HCT116 (cell line): ENCODE measurements at regions not wholly inside any gene's neighbourhood (a gene's known extent, or its start where the extent isn't known, plus 50 kb on each side); places are given as distances from the start of the nearest gene placed in this dataset.

ENCODE experiments used
- ATAC-seq: fragments of 200-7000 bp; cut with Tn5 transposase; 2 replicates; pipeline ENCODE4 v1.9.1; 2020; ENCODE audit warnings: mild to moderate bottlenecking, moderate library complexity
- BruUV-seq: library from RNA; stranded (reverse); fragments of 400-500 nt; replicated peaks from 2 replicates; lab custom pipeline; 2021; lab: Mats Ljungman, UMichigan
- CTCF ChIA-PET: fragments of 300-600 bp; sonication (Branson Sonifier 250); formaldehyde crosslinking; loops from one replicate; lab custom pipeline; 2021; ENCODE audit warnings: antibody characterized with exemption; lab: Charles Lee
- POLR2A ChIA-PET: fragments of 300-600, 350-600 bp; sonication (Branson Sonifier 250); formaldehyde crosslinking; loops from one replicate; lab custom pipeline; 2021; ENCODE audit warnings: antibody characterized with exemption; lab: Charles Lee
- RAD21 ChIA-PET, 2 experiments: fragments of 300-600 bp; sonication (Branson Sonifier 250); formaldehyde crosslinking; loops; one replicate each; lab custom pipeline; 2023; ENCODE audit warnings: low total read pairs in 2 of 2; ENCODE audit not compliant: uncharacterized antibody in 2 of 2, unreplicated experiment in 2 of 2, low non-redundant PET in 1 of 2; lab: Charles Lee
- DNase-seq: peaks from one replicate; pipeline ENCODE4 v3.0.0-alpha.2; 2010; ENCODE audit warnings: low read depth, low spot score
- H2AFZ ChIP-seq: fragments of 200-600 bp; shearing (Covaris generic), sonication (generic); 2 replicates; pipeline ENCODE4 v1.6.1; 2017; ENCODE audit warnings: low read depth, mixed run types, mixed read lengths, antibody characterized with exemption, low read length; ENCODE audit not compliant: poor library complexity, severe bottlenecking
- H3K27ac ChIP-seq: 2 replicates; pipeline ENCODE4 v1.5.1; 2012; ENCODE audit warnings: low read depth, low read length
- H3K27me3 ChIP-seq: fragments of 200-600 bp; sonication (generic); 2 replicates; pipeline ENCODE4 v1.6.1; 2016; ENCODE audit warnings: mixed run types, low read length, mixed read lengths; ENCODE audit not compliant: insufficient read depth
- H3K36me3 ChIP-seq, 2 experiments: fragments of 200-500 bp in 1 of 2; fragments of 200-600 bp in 1 of 2; sonication (Bioruptor generic) in 1 of 2; sonication (generic) in 1 of 2; 2 replicates each; pipeline versions ENCODE4 v1.5.1 to v1.6.1; 2014 to 2016; ENCODE audit warnings: low read length in 2 of 2, inconsistent platforms in 1 of 2, mixed read lengths in 1 of 2, mixed run types in 1 of 2; ENCODE audit not compliant: insufficient read depth in 2 of 2, control insufficient read depth in 1 of 2
- H3K4me1 ChIP-seq, 2 experiments: fragments of 200-600 bp in 1 of 2; sonication (generic) in 1 of 2; 2 replicates each; pipeline versions ENCODE4 v1.5.1 to v1.6.1; 2012 to 2017; ENCODE audit warnings: low read length in 2 of 2, inconsistent platforms in 1 of 2, mild to moderate bottlenecking in 1 of 2, mixed read lengths in 1 of 2, mixed run types in 1 of 2, moderate library complexity in 1 of 2; ENCODE audit not compliant: insufficient read depth in 2 of 2, control insufficient read depth in 1 of 2
- H3K4me2 ChIP-seq: fragments of 200-600 bp; sonication (generic); 2 replicates; pipeline ENCODE4 v1.6.1; 2017; ENCODE audit warnings: mixed run types, low read length, mixed read lengths
- H3K4me3 ChIP-seq, 2 experiments: fragments of 200-600 bp in 1 of 2; sonication (generic) in 1 of 2; replicated peaks in 1 of 2; 2 replicates each; pipeline ENCODE4 v1.5.1; 2011 to 2016; ENCODE audit warnings: low read length in 2 of 2, control low read depth in 1 of 2, low read depth in 1 of 2, mild to moderate bottlenecking in 1 of 2, mixed read lengths in 1 of 2, mixed run types in 1 of 2
- H3K79me2 ChIP-seq: fragments of 200-600 bp; sonication (generic); 2 replicates; pipeline ENCODE4 v1.6.1; 2017; ENCODE audit warnings: mild to moderate bottlenecking, mixed run types, low read length, moderate library complexity, mixed read lengths; ENCODE audit not compliant: insufficient read depth
- H3K9ac ChIP-seq: fragments of 200-600 bp; sonication (generic); 2 replicates; pipeline ENCODE4 v1.6.1; 2016; ENCODE audit warnings: low read length, mixed read lengths
- H3K9me2 ChIP-seq: fragments of 200-600 bp; sonication (generic), shearing (Covaris generic); 2 replicates; pipeline ENCODE4 v1.6.1; 2017; ENCODE audit warnings: mixed run types, mild to moderate bottlenecking, moderate library complexity; ENCODE audit not compliant: insufficient read depth
- H3K9me3 ChIP-seq, 2 experiments: fragments of 200-500 bp in 1 of 2; fragments of 200-600 bp in 1 of 2; sonication (Bioruptor generic) in 1 of 2; sonication (generic) in 1 of 2; 2 replicates each; pipeline ENCODE4 v1.6.1; 2014 to 2017; ENCODE audit warnings: low read length in 2 of 2, mixed read lengths in 2 of 2, inconsistent platforms in 1 of 2, low read depth in 1 of 2, mild to moderate bottlenecking in 1 of 2, mixed run types in 1 of 2, moderate library complexity in 1 of 2; ENCODE audit not compliant: control insufficient read depth in 1 of 2, insufficient read depth in 1 of 2
- H4K20me1 ChIP-seq: fragments of 200-600 bp; sonication (generic), shearing (Covaris generic); 2 replicates; pipeline ENCODE4 v1.6.1; 2017; ENCODE audit warnings: mixed run types, mild to moderate bottlenecking, moderate library complexity; ENCODE audit not compliant: insufficient read depth
- CBX3 ChIP-seq: IDR thresholded peaks from 2 replicates; pipeline ENCODE4 v1.6.1; 2012; ENCODE audit warnings: low read depth
- CEBPB ChIP-seq: IDR thresholded peaks from 2 replicates; pipeline ENCODE4 v1.6.1; 2012; ENCODE audit warnings: low read depth
- RAD21 ChIP-seq: IDR thresholded peaks from 2 replicates; pipeline ENCODE4 v1.6.1; 2012; ENCODE audit warnings: low read depth, mild to moderate bottlenecking
- SIN3A ChIP-seq: IDR thresholded peaks from 2 replicates; pipeline ENCODE4 v1.6.1; 2012; ENCODE audit warnings: low read depth
- SRF ChIP-seq: IDR thresholded peaks from 2 replicates; pipeline ENCODE4 v1.6.1; 2012; ENCODE audit warnings: low read depth
- TCF7L2 ChIP-seq: IDR thresholded peaks from 2 replicates; pipeline ENCODE4 v1.7.0; 2011; ENCODE audit warnings: borderline replicate concordance, inconsistent platforms; ENCODE audit not compliant: insufficient read depth, insufficient read length; ENCODE audit errors: extremely low read depth
- ZNF274 ChIP-seq: fragments of 200-500 bp; sonication (Bioruptor generic); IDR thresholded peaks from 2 replicates; pipeline ENCODE4 v1.6.1; 2014; ENCODE audit warnings: mild to moderate bottlenecking, low read depth, low read length, inconsistent platforms
- intact Hi-C: fragments of 100-400 bp; cut with micrococcal nuclease; formaldehyde crosslinking; loops from 2 replicates; pipeline ENCODE4 v1.10.0; 2022
- TF ChIP-seq, protein P1 (sequence below): IDR thresholded peaks from 2 replicates; pipeline ENCODE4 v1.6.1; 2012
- TF ChIP-seq, protein P2 (sequence below), 3 experiments: fragments of 200-600 bp in 1 of 3; sonication (generic) in 1 of 3; IDR thresholded peaks in 2 of 3; conservative IDR thresholded peaks in 1 of 3; 2 replicates each; pipeline ENCODE4 v1.5.1; 2012 to 2017; ENCODE audit warnings: low read depth in 2 of 3, low read length in 2 of 3, antibody characterized with exemption in 1 of 3, borderline replicate concordance in 1 of 3, control low read depth in 1 of 3, mild to moderate bottlenecking in 1 of 3, mixed read lengths in 1 of 3, mixed run types in 1 of 3, moderate library complexity in 1 of 3; ENCODE audit not compliant: insufficient read depth in 1 of 3
- TF ChIP-seq, protein P3 (sequence below): IDR thresholded peaks from 2 replicates; pipeline ENCODE4 v1.6.1; 2011; ENCODE audit warnings: mild to moderate bottlenecking, low read length, moderate library complexity; ENCODE audit not compliant: insufficient replicate concordance; ENCODE audit errors: extremely low read depth
- TF ChIP-seq, protein P4 (sequence below): IDR thresholded peaks from 2 replicates; pipeline ENCODE4 v1.6.1; 2012

DNA sequence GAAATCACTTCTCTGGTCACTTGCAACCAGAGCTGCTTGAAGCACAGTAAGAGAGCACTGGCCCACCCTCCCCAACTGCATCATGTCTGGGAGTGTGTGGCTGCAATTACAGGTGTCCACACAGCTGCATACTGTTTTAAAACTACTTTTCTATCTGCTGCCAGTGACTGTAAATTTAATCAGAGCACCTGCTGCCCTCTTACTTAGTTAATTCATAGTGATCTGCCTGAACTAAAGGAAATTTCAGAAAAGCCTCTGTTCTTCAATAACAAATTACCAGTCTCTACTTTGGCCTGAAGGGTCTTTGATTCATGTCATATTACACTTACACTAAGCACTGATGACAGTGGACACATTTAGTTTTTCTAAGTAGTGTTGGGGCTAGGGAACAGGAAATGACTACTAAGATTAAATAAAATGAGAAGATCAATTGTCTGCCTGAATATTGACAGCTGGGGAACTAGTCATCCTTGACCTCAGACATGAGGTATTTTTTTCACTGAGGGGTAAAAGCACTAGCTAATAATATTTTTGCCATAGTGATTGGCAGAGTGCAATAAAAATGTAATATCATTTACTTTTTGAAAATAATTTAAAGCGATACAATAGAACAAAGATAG, 788.9 kb upstream of the GRAMD2B start (continued):
- TF ChIP-seq CEBPB, result no peak
- TF ChIP-seq, protein P1, sequence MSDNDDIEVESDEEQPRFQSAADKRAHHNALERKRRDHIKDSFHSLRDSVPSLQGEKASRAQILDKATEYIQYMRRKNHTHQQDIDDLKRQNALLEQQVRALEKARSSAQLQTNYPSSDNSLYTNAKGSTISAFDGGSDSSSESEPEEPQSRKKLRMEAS, result no peak
- TF ChIP-seq SRF, result no peak
- no peak for TF ChIP-seq CBX3
- TF ChIP-seq, protein P2, sequence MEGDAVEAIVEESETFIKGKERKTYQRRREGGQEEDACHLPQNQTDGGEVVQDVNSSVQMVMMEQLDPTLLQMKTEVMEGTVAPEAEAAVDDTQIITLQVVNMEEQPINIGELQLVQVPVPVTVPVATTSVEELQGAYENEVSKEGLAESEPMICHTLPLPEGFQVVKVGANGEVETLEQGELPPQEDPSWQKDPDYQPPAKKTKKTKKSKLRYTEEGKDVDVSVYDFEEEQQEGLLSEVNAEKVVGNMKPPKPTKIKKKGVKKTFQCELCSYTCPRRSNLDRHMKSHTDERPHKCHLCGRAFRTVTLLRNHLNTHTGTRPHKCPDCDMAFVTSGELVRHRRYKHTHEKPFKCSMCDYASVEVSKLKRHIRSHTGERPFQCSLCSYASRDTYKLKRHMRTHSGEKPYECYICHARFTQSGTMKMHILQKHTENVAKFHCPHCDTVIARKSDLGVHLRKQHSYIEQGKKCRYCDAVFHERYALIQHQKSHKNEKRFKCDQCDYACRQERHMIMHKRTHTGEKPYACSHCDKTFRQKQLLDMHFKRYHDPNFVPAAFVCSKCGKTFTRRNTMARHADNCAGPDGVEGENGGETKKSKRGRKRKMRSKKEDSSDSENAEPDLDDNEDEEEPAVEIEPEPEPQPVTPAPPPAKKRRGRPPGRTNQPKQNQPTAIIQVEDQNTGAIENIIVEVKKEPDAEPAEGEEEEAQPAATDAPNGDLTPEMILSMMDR (IDR thresholded peaks at IDR 0.05 in 2 of 3, conservative IDR thresholded peaks at IDR 0.05 in 1 of 3; ENCODE audit: borderline replicate concordance in 1 of 3, insufficient read depth in 1 of 3, low read depth in 2 of 3, low read length in 2 of 3), result no peak

DNA sequence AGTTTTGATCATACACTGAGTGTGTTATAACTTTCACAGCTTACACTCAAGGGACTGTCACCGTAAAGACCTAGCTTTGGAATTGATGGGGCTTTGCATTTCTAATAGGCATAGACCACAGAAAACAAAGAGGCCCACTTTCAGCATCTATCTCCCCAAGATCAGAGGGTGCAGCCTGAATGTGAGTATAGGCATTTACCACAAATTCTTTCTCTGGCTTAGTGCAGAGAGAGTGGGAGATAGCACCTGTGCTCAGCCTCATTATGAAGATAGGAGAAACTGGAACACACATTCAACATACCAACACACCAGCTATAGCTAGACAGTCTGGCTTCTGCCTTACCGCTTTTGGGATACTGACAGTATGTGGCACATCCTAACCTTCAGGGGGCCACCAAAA, 783.4 kb upstream of the GRAMD2B start:
- Histone ChIP-seq H3K4me3 (no peak overlapping the region), H3K27ac (no peak overlapping the region), H3K4me2 (no peak overlapping the region), H3K79me2 (no peaks in the 10 kb centered on the region), H3K9ac (no peak overlapping the region), H2AFZ (no peak overlapping the region), H4K20me1 (no peaks in the 10 kb centered on the region), H3K4me1 (no peaks in the 10 kb centered on the region), H3K9me3 (no peaks in the 10 kb centered on the region; a peak in 1 of 4 replicates), H3K9me2 (no peaks in the 10 kb centered on the region), H3K27me3 (no peaks in the 10 kb centered on the region), H3K36me3 (no peaks in the 10 kb centered on the region)
- ChIA-PET POLR2A (no interaction called here), CTCF (no interaction called here), RAD21 (no interaction called here)
- no TSS peak for BruUV-seq
- TF ChIP-seq, protein P3, sequence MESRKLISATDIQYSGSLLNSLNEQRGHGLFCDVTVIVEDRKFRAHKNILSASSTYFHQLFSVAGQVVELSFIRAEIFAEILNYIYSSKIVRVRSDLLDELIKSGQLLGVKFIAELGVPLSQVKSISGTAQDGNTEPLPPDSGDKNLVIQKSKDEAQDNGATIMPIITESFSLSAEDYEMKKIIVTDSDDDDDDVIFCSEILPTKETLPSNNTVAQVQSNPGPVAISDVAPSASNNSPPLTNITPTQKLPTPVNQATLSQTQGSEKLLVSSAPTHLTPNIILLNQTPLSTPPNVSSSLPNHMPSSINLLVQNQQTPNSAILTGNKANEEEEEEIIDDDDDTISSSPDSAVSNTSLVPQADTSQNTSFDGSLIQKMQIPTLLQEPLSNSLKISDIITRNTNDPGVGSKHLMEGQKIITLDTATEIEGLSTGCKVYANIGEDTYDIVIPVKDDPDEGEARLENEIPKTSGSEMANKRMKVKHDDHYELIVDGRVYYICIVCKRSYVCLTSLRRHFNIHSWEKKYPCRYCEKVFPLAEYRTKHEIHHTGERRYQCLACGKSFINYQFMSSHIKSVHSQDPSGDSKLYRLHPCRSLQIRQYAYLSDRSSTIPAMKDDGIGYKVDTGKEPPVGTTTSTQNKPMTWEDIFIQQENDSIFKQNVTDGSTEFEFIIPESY, result no peak
- TF ChIP-seq CBX3, result no peak
- TF ChIP-seq, protein P1, result no peak
- TF ChIP-seq, protein P4, sequence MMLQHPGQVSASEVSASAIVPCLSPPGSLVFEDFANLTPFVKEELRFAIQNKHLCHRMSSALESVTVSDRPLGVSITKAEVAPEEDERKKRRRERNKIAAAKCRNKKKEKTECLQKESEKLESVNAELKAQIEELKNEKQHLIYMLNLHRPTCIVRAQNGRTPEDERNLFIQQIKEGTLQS, result no peak
- no peak for TF ChIP-seq SIN3A
- no peak for TF ChIP-seq ZNF274
- TF ChIP-seq, protein P2 (IDR thresholded peaks at IDR 0.05 in 2 of 3, conservative IDR thresholded peaks at IDR 0.05 in 1 of 3; ENCODE audit: borderline replicate concordance in 1 of 3, insufficient read depth in 1 of 3, low read depth in 2 of 3, low read length in 2 of 3), result no peak
- no peak for TF ChIP-seq RAD21
- no peak for TF ChIP-seq TCF7L2
- DNase-seq (no peak), ATAC-seq (no peak)
- intact Hi-C loops, result no loop called here
